ENCODE measurements at regions not wholly inside any gene's neighbourhood (a gene's known extent, or its start where the extent isn't known, plus 50 kb on each side); places are given as distances from the start of the nearest gene placed in this dataset.

DNA sequence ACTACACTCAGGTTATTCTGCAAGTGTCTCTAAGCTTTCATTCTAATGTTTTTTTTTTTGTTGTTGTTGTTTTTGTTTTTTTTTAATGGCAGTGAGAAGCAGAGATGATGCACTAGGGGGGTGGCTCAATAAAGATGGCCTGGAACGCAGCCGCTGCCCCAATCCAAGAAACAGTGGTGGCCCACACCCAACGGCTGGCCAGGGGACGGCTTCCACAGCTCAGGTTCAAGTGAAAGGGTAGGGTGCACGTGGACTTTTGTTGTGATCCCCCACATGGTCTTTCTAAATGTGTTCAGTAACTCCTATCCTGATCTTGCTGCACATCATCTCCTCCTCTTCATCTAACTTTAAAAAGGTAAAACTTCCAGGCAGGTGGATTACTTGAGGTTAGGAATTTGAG is 190.1 kb downstream of the NDUFA10 start:
- H3K36me3 ChIP-seq: no peaks in the 10 kb centered on the region

DNA sequence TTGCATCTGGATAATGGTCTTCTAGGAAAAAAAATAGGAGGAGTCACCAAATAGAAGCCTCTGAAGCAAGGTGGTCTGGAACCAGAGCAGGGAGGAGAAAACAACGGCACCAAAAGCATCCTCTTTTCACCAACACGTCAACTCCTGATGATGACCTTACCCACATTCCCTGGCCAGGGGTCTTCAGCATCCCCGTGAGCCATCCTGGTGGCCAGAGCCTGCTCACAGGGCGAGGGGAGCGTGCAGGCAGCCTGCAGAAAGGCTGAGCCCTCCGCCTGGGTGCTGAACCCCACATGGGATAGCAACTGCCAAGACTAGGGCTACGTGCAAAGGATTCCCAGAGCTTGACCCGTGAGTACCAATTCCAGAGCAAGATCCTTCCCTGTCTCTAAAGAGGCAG is 191.0 kb downstream of the NDUFA10 start:
- Histone ChIP-seq H3K9me3 (no peaks in the 10 kb centered on the region), H3K36me3 (no peaks in the 10 kb centered on the region), H3K27ac (no peak overlapping the region), H3K4me3 (no peak overlapping the region), H3K27me3 (no peaks in the 10 kb centered on the region), H3K4me1 (no peaks in the 10 kb centered on the region)
- ATAC-seq: no peak
- intact Hi-C loops (cut with DNase I): no loop called here
- FAIRE-seq: no peak
- WGBS, 2 donors: 65 to 70% methylated on average over 8 of the region's 8 CpGs
- DNase-seq: no peak
- no peak for TF ChIP-seq CTCF (IDR thresholded peaks at IDR 0.05)

More for the DNA sequence above, 190.1 kb downstream of the NDUFA10 start:
- ATAC-seq (no peak), DNase-seq (no peak), FAIRE-seq (no peak)
- Histone ChIP-seq H3K9me3 (no peaks in the 10 kb centered on the region), H3K27ac (no peak overlapping the region), H3K4me3 (no peak overlapping the region), H3K4me1 (no peaks in the 10 kb centered on the region), H3K27me3 (no peaks in the 10 kb centered on the region)
- intact Hi-C loops (cut with DNase I): no loop called here
- TF ChIP-seq CTCF (IDR thresholded peaks at IDR 0.05): no peak
- 70 to 83% methylated on average over 5 of the region's 5 CpGs for WGBS, 2 donors

GRCh38 chr2:239833269-239834109 is 191.7 kb downstream of the NDUFA10 start:
- intact Hi-C loops (cut with DNase I): no loop called here
- DNase-seq (no peak), FAIRE-seq (no peak), ATAC-seq (no peak)
- 66 to 74% methylated on average over 21 of the region's 21 CpGs for WGBS, 2 donors
- TF ChIP-seq CTCF (IDR thresholded peaks at IDR 0.05): no peak
- H3K9me3 ChIP-seq: no peaks in the 10 kb centered on the region
- no peaks in the 10 kb centered on the region for H3K36me3 ChIP-seq
- H3K27me3 ChIP-seq: no peaks in the 10 kb centered on the region
- H3K4me3 ChIP-seq: no peak overlapping the region
- H3K4me1 ChIP-seq: no peaks in the 10 kb centered on the region
- no peak overlapping the region for H3K27ac ChIP-seq

DNA sequence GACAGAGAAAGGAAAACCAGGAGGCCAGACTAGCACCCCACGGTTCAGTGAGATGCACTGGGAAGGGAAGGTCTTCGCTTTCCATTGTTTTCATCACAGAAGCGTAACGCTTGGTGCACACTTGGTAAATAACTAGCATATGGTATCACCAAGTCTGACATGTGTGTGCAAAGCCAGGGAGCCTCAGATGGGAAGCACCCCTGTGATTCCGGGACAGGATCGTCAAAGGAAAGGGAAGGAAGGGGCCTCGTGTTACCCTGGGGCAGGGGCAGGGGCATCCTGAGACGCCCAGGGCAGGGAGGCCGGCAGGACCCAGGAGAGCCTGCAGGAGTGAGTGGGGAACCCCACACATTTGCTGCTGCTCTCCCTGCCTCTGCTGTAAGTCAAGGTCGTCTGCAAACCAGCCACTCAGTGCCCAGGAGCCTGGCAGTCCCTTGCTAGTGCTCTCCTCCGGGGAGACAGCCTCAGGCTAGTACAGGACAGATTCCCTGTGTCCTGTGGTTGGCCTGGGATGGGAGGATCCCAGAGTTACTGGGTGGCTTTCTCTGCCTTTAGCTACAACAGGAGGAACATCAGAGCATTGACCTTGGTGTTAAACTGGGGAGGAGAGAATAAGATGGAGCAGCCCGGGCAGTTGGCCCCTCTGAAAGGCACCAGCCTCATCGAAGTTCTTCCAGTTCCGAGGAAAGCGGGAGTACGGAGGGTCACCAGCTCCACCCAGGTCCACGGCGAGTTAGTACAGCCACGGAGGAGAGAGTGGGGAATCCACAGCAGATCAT is 192.5 kb downstream of the NDUFA10 start:
- Histone ChIP-seq H3K9me3 (no peaks in the 10 kb centered on the region), H3K4me1 (no peaks in the 10 kb centered on the region), H3K4me3 (no peak overlapping the region), H3K36me3 (no peaks in the 10 kb centered on the region), H3K27ac (no peak overlapping the region), H3K27me3 (no peaks in the 10 kb centered on the region)
- DNase-seq (no peak), FAIRE-seq (no peak), ATAC-seq (no peak)
- no peak for TF ChIP-seq CTCF (IDR thresholded peaks at IDR 0.05)
- intact Hi-C loops (cut with DNase I): no loop called here
- WGBS, 2 donors: 67 to 76% methylated on average over 15 to 19 of the region's 19 CpGs

Data from pancreas (tissue), 10 donors.